CD14-positive monocyte (primary cell): ENCODE measurements at regions not wholly inside any gene's neighbourhood (a gene's known extent, or its start where the extent isn't known, plus 50 kb on each side); places are given as distances from the start of the nearest gene placed in this dataset.

Source experiments
- DNase-seq, 3 donors: peaks; one replicate each; pipeline ENCODE4 v3.0.0-alpha.2; 2011 to 2022
- H2AFZ ChIP-seq: 2 replicates; pipeline ENCODE4 v1.6.0; 2012; ENCODE audit warnings: mild to moderate bottlenecking, low read depth, low read length, inconsistent platforms; ENCODE audit not compliant: insufficient read depth, poor library complexity, severe bottlenecking
- H3K27ac ChIP-seq, 2 donors: 1 replicate in 1 of 2; 2 replicates in 1 of 2; pipeline ENCODE4 v1.5.1; 2012 to 2013; ENCODE audit warnings: low read length in 2 of 2, control low read depth in 1 of 2, inconsistent platforms in 1 of 2, low read depth in 1 of 2, mild to moderate bottlenecking in 1 of 2
- H3K27me3 ChIP-seq, 2 donors: one replicate each; pipeline versions ENCODE4 v1.6.0 to v1.6.1; 2011 to 2013; ENCODE audit warnings: low read length in 2 of 2; ENCODE audit not compliant: control insufficient read depth in 2 of 2, insufficient read depth in 2 of 2
- H3K36me3 ChIP-seq, 2 donors: replicated peaks in 1 of 2; 1 replicate in 1 of 2; 2 replicates in 1 of 2; pipeline versions ENCODE4 v1.5.1 to v1.6.1; 2012 to 2013; ENCODE audit warnings: low read length in 2 of 2, control low read depth in 1 of 2, inconsistent platforms in 1 of 2, mild to moderate bottlenecking in 1 of 2; ENCODE audit not compliant: insufficient read depth in 2 of 2, control insufficient read depth in 1 of 2
- H3K4me1 ChIP-seq, 2 donors: 1 replicate in 1 of 2; 2 replicates in 1 of 2; pipeline versions ENCODE4 v1.5.1 to v1.6.1; 2012 to 2013; ENCODE audit warnings: low read length in 2 of 2, control low read depth in 1 of 2, inconsistent platforms in 1 of 2, mild to moderate bottlenecking in 1 of 2, moderate library complexity in 1 of 2; ENCODE audit not compliant: insufficient read depth in 2 of 2, control insufficient read depth in 1 of 2
- H3K4me2 ChIP-seq: replicated peaks from 2 replicates; pipeline ENCODE3; 2012; ENCODE audit warnings: low read length, moderate library complexity, mild to moderate bottlenecking; ENCODE audit not compliant: poor library complexity, severe bottlenecking; ENCODE audit errors: extremely low read depth
- H3K4me3 ChIP-seq, 3 experiments: fragments of 200-600 bp in 1 of 3; sonication (generic) in 1 of 3; replicated peaks in 1 of 3; 1 replicate in 2 of 3; 2 replicates in 1 of 3; pipeline ENCODE4 v1.5.1; 2011 to 2013; ENCODE audit warnings: low read length in 3 of 3, mild to moderate bottlenecking in 3 of 3, control low read depth in 2 of 3, low read depth in 2 of 3, inconsistent platforms in 1 of 3, moderate library complexity in 1 of 3
- H3K79me2 ChIP-seq: 2 replicates; pipeline ENCODE4 v1.6.0; 2012; ENCODE audit warnings: mild to moderate bottlenecking, control low read depth, inconsistent platforms, low read length, moderate library complexity; ENCODE audit not compliant: insufficient read depth
- H3K9ac ChIP-seq: 2 replicates; pipeline ENCODE4 v1.6.0; 2017; ENCODE audit warnings: low read length, mild to moderate bottlenecking; ENCODE audit not compliant: insufficient read depth, poor library complexity, severe bottlenecking
- H3K9me3 ChIP-seq, 2 donors: replicated peaks in 1 of 2; 1 replicate in 1 of 2; 2 replicates in 1 of 2; pipeline versions ENCODE4 v1.5.1 to v1.6.1; 2012 to 2013; ENCODE audit warnings: low read length in 2 of 2, control low read depth in 1 of 2; ENCODE audit not compliant: control insufficient read depth in 1 of 2, insufficient read depth in 1 of 2
- H4K20me1 ChIP-seq: 2 replicates; pipeline ENCODE4 v1.6.0; 2012; ENCODE audit warnings: mild to moderate bottlenecking, low read length, control low read depth, moderate library complexity; ENCODE audit not compliant: insufficient read depth
- H3K27ac Mint-ChIP-seq, 7 donors: one replicate each; pipeline ENCODE4 v1.8.0; 2020; ENCODE audit warnings: mild to moderate bottlenecking in 7 of 7, mixed read lengths in 7 of 7, moderate library complexity in 6 of 7, inconsistent platforms in 2 of 7
- H3K27me3 Mint-ChIP-seq, 3 donors: one replicate each; pipeline ENCODE4 v1.8.0; 2021 to 2022; ENCODE audit warnings: low read depth in 3 of 3, mild to moderate bottlenecking in 3 of 3, mixed read lengths in 3 of 3, moderate library complexity in 3 of 3, inconsistent platforms in 1 of 3
- H3K36me3 Mint-ChIP-seq, 2 donors: one replicate each; pipeline ENCODE4 v1.8.0; 2020; ENCODE audit warnings: mixed read lengths in 2 of 2, inconsistent platforms in 1 of 2, mild to moderate bottlenecking in 1 of 2
- H3K4me1 Mint-ChIP-seq: one replicate; pipeline ENCODE4 v1.8.0; 2020; ENCODE audit warnings: mild to moderate bottlenecking, mixed read lengths
- H3K4me3 Mint-ChIP-seq, 2 donors: one replicate each; pipeline ENCODE4 v1.8.0; 2020; ENCODE audit warnings: mild to moderate bottlenecking in 2 of 2, mixed read lengths in 2 of 2, moderate library complexity in 1 of 2
- H3K9me3 Mint-ChIP-seq, 7 donors: one replicate each; pipeline ENCODE4 v1.8.0; 2020 to 2022; ENCODE audit warnings: mixed read lengths in 7 of 7, mild to moderate bottlenecking in 6 of 7, moderate library complexity in 6 of 7, inconsistent platforms in 2 of 7
- CTCF ChIP-seq: fragments of 200-600 bp; IDR thresholded peaks from one replicate; pipeline ENCODE4 v1.8.0; 2022; ENCODE audit warnings: antibody characterized with exemption, mild to moderate bottlenecking
- WGBS: methylation state at CpG from one replicate; pipeline ENCODE4 v1.1.5; 2013; ENCODE audit warnings: missing lambda C conversion rate; ENCODE audit not compliant: insufficient coverage; 5-methylcytosine and 5-hydroxymethylcytosine counted together
- intact Hi-C, 2 donors: fragments of 100-400 bp; cut with micrococcal nuclease; formaldehyde crosslinking; loops; one replicate each; pipeline versions ENCODE4 v1.15.0 to v1.15.1; 2023

GRCh38 chr6:77097940-77098339, 365.4 kb downstream of the HTR1B start:
- no peaks in the 10 kb centered on the region for H3K4me1 Mint-ChIP-seq
- H3K4me3 Mint-ChIP-seq = no peak overlapping the region
- no peaks in the 10 kb centered on the region for H3K79me2 ChIP-seq
- no peak for DNase-seq
- no peaks in the 10 kb centered on the region for H3K36me3 ChIP-seq
- peaks cover 0 to 17% (median 5%) of the 10 kb centered on the region in 7 donors for H3K9me3 Mint-ChIP-seq
- H3K4me2 ChIP-seq = no peak overlapping the region
- H3K9me3 ChIP-seq = peaks cover 3 to 8% of the 10 kb centered on the region in 2 donors
- intact Hi-C loops = no loop called here
- H3K9ac ChIP-seq = no peak overlapping the region
- H4K20me1 ChIP-seq = no peaks in the 10 kb centered on the region
- no peak overlapping the region for H3K4me3 ChIP-seq
- no peaks in the 10 kb centered on the region for H3K27me3 Mint-ChIP-seq
- no peak overlapping the region for H2AFZ ChIP-seq
- no peaks in the 10 kb centered on the region for H3K27me3 ChIP-seq
- H3K27ac ChIP-seq = no peak overlapping the region
- no peaks in the 10 kb centered on the region for H3K36me3 Mint-ChIP-seq
- 95% methylated on average over 2 of the region's 2 CpGs for WGBS
- no peaks in the 10 kb centered on the region for H3K4me1 ChIP-seq
- H3K27ac Mint-ChIP-seq = no peak overlapping the region
- TF ChIP-seq CTCF = no peak

GRCh38 chr6:77095936-77096627, 367.2 kb downstream of the HTR1B start:
- no peaks in the 10 kb centered on the region for H3K27me3 ChIP-seq
- no peak overlapping the region for H3K9ac ChIP-seq
- H3K4me1 ChIP-seq = no peaks in the 10 kb centered on the region
- intact Hi-C loops = no loop called here
- Mint-ChIP-seq H3K27ac (no peak overlapping the region), H3K9me3 (peaks cover 0 to 20% (median 3%) of the 10 kb centered on the region in 7 donors), H3K4me3 (no peak overlapping the region), H3K36me3 (no peaks in the 10 kb centered on the region), H3K27me3 (peaks cover 0 to 1% (median 0%) of the 10 kb centered on the region in 3 donors), H3K4me1 (no peaks in the 10 kb centered on the region)
- H3K79me2 ChIP-seq = no peaks in the 10 kb centered on the region
- H3K4me2 ChIP-seq = no peak overlapping the region
- no peak overlapping the region for H3K27ac ChIP-seq
- peaks cover 3 to 9% of the 10 kb centered on the region in 2 donors for H3K9me3 ChIP-seq
- H4K20me1 ChIP-seq = no peaks in the 10 kb centered on the region
- no peak for TF ChIP-seq CTCF
- no peak for DNase-seq
- H2AFZ ChIP-seq = no peak overlapping the region
- no peak overlapping the region for H3K4me3 ChIP-seq
- no CpG with 5 or more reads among the region's 3 CpGs for WGBS
- H3K36me3 ChIP-seq = no peaks in the 10 kb centered on the region
